HG03520 (cell line): ENCODE measurements at regions not wholly inside any gene's neighbourhood (a gene's known extent, or its start where the extent isn't known, plus 50 kb on each side); places are given as distances from the start of the nearest gene placed in this dataset.
"Not testable (repeated sequence)": the region's sequence is repeated elsewhere in the genome, so short reads cannot be mapped to it uniquely, and the experiment has no call there.

Experiments
- ATAC-seq: cut with Tn5 transposase; IDR thresholded peaks from one replicate; pipeline ENCODE4 v1.9.1; 2021; ENCODE audit warnings: mild to moderate bottlenecking, moderate library complexity; ENCODE audit not compliant: unreplicated experiment

DNA sequence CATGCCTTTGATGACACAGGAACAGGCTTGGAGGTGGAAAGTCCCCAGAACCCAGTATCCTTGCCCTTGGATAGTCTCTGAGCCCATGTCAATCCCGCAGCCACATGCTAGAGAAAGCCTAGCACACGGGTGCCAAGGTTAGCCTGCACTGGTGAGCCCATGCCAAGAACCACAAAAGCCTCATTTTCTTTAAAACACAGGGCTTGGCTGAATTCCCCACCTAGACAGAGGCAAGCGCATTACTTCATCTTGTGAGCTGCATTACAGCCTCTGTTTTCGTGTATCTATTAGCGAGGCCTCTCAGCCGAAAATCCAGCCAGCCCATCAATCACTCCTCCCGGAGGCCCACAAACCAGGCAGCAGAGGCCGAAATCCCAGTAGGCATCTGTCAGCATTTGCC, 314.9 kb upstream of the AUTS2 start:
- no peak for ATAC-seq

DNA sequence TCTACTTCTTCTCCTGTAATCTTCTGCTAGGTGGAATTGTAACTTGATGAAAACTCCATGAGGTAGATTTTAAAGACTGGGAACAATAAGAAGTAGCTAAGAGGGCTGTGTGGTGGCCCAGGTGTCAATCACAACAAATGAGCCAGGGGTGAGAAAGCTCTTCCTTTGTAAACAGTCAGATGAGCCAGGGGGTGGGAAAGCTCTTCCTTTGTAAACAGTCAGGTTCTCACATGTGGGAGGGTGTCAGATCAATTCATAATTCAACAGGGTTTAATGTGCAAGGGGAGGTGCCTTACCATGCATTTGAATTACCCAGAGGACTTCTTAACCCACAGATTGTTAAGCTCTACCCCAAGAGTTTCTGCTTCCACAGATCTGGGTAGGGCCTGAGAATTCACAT, 312.4 kb upstream of the AUTS2 start:
- ATAC-seq, result no peak

DNA sequence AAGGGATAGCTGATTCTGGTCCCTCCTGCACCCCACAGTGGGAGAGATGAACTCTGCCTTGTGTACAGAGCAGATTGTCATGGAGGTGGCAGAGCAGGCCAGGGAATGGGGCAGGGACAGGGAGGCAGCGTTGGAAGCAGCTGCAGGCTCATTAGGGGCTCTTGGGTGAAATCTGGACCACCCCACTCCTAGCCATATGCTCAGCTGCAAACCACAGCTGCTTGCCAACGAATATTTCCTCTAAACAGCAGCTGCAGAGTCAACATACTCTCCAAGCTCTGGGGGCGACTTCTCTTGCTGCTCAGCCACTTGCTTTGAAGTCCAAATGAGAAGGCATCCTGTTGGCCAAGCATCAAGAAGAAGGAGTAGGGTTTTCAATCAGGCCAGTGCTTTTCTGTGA, 302.3 kb upstream of the AUTS2 start:
- ATAC-seq, result no peak

DNA sequence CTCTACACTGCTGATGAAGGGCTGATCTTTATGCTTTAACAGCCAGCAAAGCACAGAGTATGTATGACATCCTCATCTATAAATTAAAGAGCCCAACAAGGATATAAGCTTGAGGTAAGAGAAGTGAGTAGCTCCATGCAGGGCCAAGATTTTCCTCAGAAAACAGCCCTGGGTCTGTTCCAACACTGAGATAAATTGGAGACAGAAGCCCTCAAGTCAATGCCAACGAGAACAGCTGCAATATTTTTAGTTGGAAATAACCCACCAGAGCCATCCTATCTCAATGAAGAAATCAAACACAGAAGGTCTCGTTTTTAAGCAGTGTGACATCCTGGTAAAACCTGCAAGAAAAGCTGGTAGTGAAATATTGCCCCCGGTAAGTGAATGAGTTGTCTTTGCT, 297.0 kb upstream of the AUTS2 start:
- ATAC-seq, result no peak

DNA sequence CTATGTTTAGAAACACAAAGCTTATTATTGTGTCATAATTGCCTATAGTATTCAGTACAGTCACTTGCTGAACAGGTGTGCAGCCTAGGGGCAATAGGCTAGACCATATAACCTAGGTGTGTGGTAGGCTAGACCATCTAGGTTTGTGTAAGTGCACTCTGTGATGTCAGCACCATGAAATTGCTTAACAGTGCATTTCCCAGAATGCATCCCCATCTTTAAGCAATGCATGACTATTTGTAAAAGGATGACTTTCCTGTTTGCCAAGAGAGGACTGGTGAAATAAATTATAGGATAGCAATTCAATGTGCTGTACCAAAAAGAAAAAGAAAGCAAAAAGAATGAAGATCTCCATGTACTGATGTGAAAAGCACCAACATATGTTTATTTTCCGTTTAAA, 288.7 kb upstream of the AUTS2 start:
- ATAC-seq, result no peak

DNA sequence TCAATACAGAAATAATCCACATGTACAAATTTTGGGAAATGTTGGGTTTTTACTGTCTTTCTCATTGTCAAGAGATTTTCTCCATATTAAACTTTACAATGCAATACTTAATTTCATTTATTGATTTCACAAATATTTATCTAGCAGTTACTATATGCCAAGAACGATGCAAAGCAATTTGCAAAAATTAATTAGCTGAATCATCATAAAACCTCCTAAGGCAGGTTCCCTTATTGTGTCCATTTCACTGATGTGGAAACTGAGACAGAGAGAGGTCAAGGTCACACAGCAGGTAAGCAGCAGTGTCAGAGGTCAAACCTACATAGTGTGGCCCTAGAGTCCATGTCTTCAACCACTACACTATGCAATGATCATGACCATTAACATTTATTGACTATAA, 286.8 kb upstream of the AUTS2 start:
- no peak for ATAC-seq

DNA sequence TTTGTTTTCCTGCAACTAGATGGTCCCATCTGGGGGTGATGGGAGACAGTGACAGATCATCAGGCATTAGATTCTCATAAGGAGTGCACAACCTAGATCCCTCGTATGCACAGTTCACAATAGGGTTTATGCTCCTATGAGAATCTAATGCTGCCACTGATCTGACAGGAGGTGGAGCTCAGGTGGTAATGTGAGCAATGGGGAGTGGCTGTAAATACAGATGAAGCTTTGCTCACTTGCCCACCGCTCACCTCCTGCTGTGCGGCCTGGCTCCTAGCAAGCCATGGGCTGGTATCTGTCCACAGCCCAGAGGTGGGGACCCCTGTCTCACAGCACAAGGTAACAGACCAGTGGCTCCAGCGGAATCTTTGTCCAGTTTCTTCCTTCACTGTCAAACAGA, 284.4 kb upstream of the AUTS2 start:
- not testable (repeated sequence) for ATAC-seq

DNA sequence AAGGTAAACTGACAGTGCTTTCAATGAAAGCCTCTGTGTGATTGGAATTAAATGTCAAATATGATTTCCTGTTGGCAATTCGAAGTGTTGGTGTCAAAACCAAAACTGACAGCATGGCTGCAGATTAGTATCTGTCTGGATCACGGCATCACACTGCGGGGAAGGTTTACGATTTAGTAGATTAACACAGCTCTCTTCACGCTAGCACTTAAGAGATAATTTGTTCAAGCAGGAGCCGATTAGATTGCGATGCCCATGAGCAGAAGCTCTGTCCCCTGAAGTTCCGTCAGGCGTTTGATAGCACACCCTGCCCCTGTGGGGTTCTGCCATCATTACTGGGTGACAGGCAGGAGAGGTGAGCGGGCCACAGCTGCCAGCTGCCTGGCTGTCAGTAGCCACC, 279.5 kb upstream of the AUTS2 start:
- ATAC-seq, result no peak

DNA sequence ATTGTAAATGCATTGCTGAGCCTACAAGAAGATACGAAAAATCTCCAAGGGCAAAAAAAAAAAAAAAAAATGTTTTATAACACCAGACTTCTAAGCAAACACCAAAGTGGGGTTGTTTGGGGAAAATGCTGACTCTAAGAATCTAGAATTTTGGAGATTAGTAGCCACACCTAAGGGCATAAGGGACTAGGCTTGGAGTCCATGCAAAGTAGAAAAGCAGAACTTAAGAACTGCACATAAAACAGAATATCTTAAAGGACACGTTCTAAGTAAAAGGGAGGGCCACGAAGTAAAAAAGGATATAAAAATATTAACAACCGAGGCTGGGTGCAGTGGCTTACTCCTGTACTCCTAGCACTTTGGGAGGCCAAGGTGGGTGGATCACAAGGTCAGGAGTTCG, 269.8 kb upstream of the AUTS2 start:
- ATAC-seq, result no peak

DNA sequence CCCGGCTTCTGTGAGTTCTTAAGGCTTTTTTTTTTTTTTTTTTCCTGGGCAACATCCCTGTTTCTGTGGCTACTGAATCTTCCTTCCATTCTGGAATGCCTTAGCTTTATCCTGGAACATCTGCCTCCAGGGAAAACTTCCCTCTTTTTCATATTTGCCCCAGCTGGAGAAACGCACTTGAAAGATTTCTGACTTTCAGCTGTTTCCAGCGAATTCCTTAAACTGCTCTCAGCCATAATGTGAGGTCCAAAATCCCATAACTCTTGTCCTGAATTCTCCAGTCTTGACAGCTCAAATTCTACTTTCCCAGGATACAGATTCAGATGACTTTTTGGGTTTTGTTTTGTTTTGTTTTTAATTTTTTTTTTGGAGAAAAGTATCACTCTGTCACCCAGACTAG, 263.6 kb upstream of the AUTS2 start:
- no peak for ATAC-seq

DNA sequence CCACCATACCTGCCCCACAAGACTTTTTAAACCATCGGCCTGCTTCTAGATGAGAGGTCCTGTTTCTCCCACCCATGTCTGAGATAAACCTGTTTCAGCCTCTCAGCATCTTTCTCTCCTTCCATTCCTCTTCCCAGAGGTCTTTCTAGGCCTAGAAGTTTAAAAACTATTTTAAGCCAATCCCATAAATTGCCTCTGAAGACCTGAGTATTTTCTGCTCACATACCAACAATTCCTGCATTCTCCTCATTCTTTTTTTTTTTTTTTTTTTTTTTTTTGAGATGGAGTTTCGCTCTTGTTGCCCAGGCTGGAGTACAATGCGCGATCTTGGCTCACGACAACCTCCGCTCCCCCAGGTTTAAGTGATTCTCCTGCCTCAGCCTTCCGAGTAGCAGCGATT, 262.9 kb upstream of the AUTS2 start:
- ATAC-seq, result no peak

DNA sequence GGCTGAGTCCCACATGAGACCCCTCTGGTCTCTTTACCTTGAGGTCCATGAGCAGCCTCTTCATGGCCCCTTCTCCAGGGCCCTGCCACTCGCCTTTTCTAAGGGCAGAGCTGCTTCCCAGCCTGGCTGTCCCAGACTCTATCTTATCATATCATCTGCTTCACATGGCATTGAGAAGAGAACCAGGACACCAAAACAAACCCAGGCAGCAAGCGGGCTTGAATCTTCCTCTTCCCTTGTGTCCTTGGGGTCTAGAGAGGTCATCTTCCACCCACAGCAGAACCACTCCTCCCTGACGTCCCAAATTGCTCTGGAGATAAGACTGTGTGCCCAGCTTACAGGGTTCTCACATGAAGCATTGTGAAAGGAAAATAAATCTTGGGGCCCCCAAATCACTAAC, 261.3 kb upstream of the AUTS2 start:
- ATAC-seq, result no peak

DNA sequence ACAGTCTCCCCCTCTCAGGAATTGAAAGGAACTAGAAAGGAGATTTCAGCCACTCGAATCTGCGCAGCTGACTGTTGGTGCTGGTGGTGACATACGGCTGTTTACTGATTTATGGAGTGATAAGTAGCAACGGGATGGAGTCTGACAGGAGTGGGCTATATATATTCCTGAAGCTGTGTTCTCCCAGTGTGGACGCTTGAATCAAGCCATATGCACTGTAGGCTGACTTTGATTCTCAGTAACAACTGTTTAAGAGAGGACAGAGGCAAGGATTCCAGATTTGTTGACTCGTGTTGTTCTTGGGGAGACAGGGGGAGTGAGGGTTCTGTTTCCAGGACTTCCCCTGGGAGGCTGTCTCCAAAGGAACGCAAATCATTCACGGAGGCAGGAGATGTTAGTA, 260.1 kb upstream of the AUTS2 start:
- ATAC-seq, result no peak

DNA sequence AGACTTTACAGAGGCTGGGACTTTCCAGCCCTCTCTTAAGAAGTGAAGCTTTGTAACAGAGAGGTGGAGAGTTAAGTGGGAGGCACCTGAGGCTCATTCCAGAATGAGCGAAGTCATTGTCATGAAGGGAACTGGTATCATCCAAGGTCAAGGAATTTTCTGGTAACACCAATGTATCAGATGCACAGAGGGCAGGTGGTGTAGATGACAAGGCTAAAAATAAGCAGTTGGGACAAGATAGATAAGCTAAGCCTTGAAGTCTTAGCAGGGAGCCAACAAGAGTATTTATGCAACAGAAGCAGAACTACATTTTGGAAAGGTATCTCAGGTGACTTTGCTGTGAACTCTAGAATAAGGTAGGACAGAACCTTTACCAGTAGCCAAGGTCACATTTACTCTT, 257.0 kb upstream of the AUTS2 start:
- no peak for ATAC-seq

DNA sequence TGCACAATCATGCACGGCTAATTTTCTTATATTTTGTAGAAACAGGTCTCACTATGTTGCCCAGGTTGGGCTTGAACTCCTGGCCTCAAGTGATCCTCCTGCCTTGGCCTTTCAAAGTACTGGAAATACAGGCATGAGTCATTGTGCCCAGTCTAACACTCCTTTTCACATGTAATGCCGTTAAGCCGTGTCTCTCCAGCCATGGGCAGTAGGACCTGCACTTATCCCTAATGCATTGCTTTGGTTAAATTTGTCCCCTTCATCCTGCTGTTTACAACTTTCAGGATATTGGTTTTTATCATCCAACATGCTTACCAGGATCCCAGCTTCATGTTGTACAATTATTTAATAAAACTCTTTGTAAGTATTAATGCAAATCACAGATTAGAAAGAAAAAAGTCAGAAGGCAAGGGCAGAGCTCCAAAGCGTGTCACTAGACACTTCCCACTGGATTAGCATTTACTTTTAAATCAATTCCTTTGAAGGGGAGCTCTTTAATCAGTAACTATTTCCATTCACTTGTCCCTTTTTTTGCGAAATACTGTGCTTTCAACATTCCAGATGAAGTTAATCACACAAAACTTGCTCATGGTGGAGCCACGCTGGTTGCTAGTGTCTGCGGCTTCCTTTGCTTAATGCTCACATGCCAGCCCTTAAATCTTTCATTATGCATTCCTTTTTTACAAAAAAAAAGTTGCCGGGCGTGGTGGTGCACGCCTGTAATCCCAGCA, 256.0 kb upstream of the AUTS2 start:
- ATAC-seq, result no peak

DNA sequence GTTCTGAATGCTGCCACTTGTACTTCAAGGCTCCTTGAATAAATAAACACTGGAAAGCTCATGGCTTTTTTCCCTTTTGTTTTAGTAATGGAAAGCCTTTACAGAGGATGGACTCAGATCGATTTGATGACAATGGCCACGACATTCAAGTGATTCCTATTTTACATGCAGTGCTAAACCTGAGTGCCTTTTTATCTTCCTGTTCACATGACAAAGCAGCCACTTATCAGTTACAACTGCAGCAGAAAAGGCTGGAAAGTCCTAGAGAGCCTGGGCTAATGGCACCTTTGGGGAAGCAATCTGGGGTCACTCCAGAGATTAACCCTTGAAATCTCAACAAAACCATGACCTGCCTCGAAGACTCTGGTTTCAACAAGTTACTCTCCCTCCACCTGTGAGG, 249.0 kb upstream of the AUTS2 start:
- ATAC-seq, result no peak

DNA sequence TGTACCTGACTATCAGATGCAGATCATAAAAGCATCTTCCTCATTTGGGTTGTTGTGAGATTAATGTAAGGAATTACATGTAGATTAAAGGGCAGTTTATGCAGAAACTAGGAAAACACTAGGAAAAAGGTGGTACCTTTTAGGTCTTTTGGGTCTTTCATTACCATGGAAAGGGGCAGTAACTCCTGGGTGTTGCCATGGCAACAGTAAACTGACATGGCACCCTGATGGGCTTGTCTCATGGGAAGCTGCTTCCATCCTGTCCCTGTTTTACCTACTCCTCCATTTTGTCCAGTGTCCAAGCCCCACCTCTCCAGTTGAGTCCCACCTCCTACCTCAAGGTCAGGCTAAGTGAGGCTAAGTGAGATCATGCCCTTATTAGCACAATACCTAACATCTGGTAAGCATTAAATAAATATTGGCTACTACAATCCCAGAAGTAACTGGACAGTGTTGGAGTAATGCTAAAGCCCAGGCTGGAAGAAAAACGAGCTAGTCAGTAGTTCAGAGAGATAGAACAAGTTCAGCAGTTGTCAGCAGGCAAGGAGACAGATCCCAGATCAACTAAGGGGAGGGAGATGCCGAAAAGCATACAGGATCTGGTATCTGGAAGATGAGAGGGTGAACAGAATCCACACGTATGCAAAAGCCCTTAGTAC, 240.0 kb upstream of the AUTS2 start:
- no peak for ATAC-seq

DNA sequence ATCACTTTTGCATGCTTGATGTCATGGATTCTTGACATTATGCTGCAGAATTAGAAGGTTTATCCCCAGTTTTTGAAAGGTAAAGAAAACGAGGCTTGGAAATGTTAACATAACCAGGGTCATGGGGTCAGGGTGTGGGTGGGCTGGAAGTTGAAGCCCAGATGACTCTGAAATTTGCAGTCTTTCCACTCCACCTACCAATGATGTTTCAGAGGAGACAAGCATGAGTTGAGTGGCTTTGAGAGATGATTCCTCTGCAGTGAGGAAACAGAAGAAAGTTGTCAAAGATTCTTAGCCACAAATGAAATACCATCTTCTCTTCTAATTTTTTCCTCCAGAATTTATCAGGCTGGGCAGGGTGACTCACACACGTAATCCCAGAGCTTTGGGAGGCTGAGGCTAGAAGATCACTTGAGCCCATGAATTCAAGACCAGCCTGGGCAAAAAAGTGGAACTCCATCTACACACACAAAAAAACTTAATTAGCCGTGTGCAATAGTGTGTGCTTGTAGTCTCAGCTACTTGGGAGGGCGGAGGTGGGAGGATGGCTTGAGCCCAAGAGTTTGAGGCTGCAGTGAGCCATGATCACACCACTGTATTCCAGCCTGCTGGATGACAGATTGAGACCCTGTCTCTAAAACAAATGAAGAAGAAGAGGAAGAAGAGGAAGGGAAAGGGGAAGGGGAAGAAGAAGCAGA, 239.1 kb upstream of the AUTS2 start:
- no peak for ATAC-seq

DNA sequence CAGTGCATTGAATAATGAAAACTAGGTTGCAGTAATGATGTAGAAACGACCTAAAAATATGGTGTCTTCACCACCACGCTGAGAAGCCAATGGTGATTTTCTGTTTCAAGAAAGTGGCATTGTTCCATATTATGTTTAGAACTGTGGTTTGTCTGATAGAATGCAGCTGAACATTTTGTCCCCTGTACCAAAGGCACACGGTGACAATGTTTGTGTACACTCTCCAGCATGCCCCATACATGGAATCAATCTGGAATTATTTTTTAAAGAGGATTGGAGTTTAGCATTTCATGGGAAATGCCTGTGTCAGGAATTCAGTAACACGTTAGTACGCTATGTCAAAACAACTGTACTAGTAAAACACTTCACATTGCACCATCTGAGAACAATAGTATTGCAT, 237.4 kb upstream of the AUTS2 start:
- ATAC-seq, result no peak

DNA sequence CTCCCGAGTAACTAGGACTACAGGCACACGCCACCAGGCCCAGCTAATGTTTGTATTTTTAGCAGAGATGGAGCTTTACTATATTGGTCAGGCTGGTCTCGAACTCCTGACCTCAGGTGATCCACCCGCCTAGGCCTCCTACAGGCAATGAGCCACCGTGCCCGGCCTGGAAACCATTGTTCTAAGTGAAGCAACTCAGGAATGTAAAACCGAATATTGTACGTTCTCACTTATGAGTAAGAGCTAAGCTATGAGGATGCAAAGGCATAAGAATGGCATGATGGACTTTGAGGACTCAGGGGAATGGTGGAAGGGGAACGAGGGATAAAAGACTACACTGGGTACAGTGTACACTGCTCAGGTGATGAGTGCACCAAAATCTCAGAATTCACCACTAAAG, 235.1 kb upstream of the AUTS2 start:
- no peak for ATAC-seq

DNA sequence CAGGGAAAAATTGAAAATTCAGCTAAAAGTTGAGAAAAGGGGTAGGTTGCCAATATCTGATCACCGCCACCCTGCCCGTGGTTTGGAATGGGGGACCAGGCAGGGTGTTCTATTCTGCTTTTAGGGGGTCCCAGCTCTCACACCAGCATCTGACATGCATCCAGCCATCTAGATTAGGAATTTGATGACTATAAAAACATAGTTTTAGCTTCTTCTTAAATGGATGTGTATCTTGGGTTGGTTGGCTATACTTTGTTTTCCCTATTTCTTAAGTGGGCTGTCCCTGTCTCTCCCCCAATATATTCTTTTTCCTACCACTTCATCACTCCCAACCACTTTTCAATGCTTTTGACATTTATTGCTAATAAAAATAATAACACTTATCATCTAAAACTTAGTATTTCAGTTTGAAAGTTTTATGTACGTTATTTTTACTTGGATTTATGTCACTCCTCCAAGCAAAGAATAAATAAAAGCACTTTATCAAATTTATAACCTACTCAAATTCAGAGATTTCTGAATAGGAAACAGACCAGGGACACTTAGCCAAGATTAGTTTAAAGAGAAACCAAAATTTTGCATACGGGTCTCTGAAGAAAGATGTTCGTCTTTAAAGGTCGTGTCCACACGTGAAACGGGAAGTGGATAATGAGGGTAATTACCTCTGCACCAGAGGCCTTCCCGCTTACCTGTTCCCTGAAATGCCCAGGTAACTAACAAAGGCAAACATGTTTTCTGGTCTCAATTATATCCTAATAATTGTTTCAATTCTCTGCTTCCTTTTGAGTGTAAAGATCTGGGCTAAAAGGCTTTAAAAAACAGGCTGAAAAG, 233.2 kb upstream of the AUTS2 start:
- ATAC-seq, result no peak
